Peyer's patch (tissue), 4 donors: ENCODE measurements at regions not wholly inside any gene's neighbourhood (a gene's known extent, or its start where the extent isn't known, plus 50 kb on each side); places are given as distances from the start of the nearest gene placed in this dataset.

ENCODE experiments used
- DNase-seq, 3 donors: peaks; one replicate each; pipeline ENCODE4 v3.0.0-alpha.2; 2017 to 2019
- H3K27ac ChIP-seq, 4 donors: fragments of 200-600 bp; sonication (generic); one replicate each; pipeline ENCODE4 v1.5.1; 2016 to 2019
- H3K27me3 ChIP-seq, 2 donors: fragments of 200-600 bp; sonication (generic); one replicate each; pipeline ENCODE4 v1.5.1; 2019
- H3K36me3 ChIP-seq, 3 donors: fragments of 200-600 bp; sonication (generic); one replicate each; pipeline ENCODE4 v1.5.1; 2016 to 2019
- H3K4me1 ChIP-seq, 4 donors: fragments of 200-600 bp; sonication (generic); one replicate each; pipeline ENCODE4 v1.5.1; 2016 to 2019
- H3K4me3 ChIP-seq, 4 donors: fragments of 200-600 bp; sonication (generic); 1 replicate in 3 of 4; 2 replicates in 1 of 4; pipeline ENCODE4 v1.5.1; 2016 to 2019; ENCODE audit warnings: mild to moderate bottlenecking in 1 of 4
- H3K9me3 ChIP-seq, 4 donors: fragments of 200-600 bp; sonication (generic); one replicate each; pipeline ENCODE4 v1.5.1; 2016 to 2019; ENCODE audit warnings: mild to moderate bottlenecking in 1 of 4
- CTCF ChIP-seq, 6 experiments: fragments of 450-650 bp in 4 of 6; fragments of 200-600 bp in 2 of 6; sonication (generic) in 1 of 6; IDR thresholded peaks; one replicate each; pipeline ENCODE4 v1.5.1; 2017 to 2019; ENCODE audit warnings: antibody characterized with exemption in 6 of 6, mild to moderate bottlenecking in 3 of 6, moderate library complexity in 1 of 6
- POLR2A ChIP-seq, 2 donors: fragments of 450-650 bp; IDR thresholded peaks; one replicate each; pipeline ENCODE4 v1.5.1; 2017; ENCODE audit warnings: antibody characterized with exemption in 2 of 2, mild to moderate bottlenecking in 2 of 2, moderate library complexity in 2 of 2

GRCh38 chr9:29637471-29638237 lies 2064.4 kb upstream of the C9orf72 start:
- Histone ChIP-seq H3K36me3 (no peaks in the 10 kb centered on the region), H3K4me3 (no peak overlapping the region), H3K27me3 (no peaks in the 10 kb centered on the region), H3K9me3 (no peaks in the 10 kb centered on the region), H3K4me1 (no peaks in the 10 kb centered on the region), H3K27ac (no peak overlapping the region)
- DNase-seq: no peak
- TF ChIP-seq POLR2A (IDR thresholded peaks at IDR 0.05) (no peak), CTCF (IDR thresholded peaks at IDR 0.05) (no peak)

GRCh38 chr9:29640507-29640906 lies 2067.2 kb upstream of the C9orf72 start:
- Histone ChIP-seq H3K9me3 (no peaks in the 10 kb centered on the region), H3K27ac (no peak overlapping the region), H3K4me1 (no peaks in the 10 kb centered on the region), H3K27me3 (no peaks in the 10 kb centered on the region), H3K36me3 (no peaks in the 10 kb centered on the region), H3K4me3 (no peak overlapping the region)
- DNase-seq: no peak
- TF ChIP-seq CTCF (IDR thresholded peaks at IDR 0.05): no peak
- no peak for TF ChIP-seq POLR2A (IDR thresholded peaks at IDR 0.05)

- no peak for DNase-seq
- no peak overlapping the region for H3K27ac ChIP-seq
- H3K36me3 ChIP-seq: no peaks in the 10 kb centered on the region
- no peaks in the 10 kb centered on the region for H3K27me3 ChIP-seq
- no peak for TF ChIP-seq CTCF (IDR thresholded peaks at IDR 0.05)
- no peak for TF ChIP-seq POLR2A (IDR thresholded peaks at IDR 0.05)
- no peak overlapping the region for H3K4me3 ChIP-seq
- H3K4me1 ChIP-seq: no peaks in the 10 kb centered on the region
- H3K9me3 ChIP-seq: no peaks in the 10 kb centered on the region
These were observed 2071.2 kb upstream of the C9orf72 start for GRCh38 chr9:29644514-29644913.

GRCh38 chr9:29647451-29647850 lies 2074.2 kb upstream of the C9orf72 start:
- Histone ChIP-seq H3K27ac (no peak overlapping the region), H3K9me3 (no peaks in the 10 kb centered on the region), H3K4me3 (no peak overlapping the region), H3K36me3 (no peaks in the 10 kb centered on the region), H3K4me1 (no peaks in the 10 kb centered on the region), H3K27me3 (no peaks in the 10 kb centered on the region)
- DNase-seq: no peak
- TF ChIP-seq CTCF (IDR thresholded peaks at IDR 0.05): no peak

- no peak for TF ChIP-seq CTCF (IDR thresholded peaks at IDR 0.05)
- TF ChIP-seq POLR2A (IDR thresholded peaks at IDR 0.05): no peak
These were observed 2074.9 kb upstream of the C9orf72 start for GRCh38 chr9:29648132-29648531.

GRCh38 chr9:29648601-29649000 lies 2075.3 kb upstream of the C9orf72 start:
- Histone ChIP-seq H3K9me3 (no peaks in the 10 kb centered on the region), H3K27me3 (no peaks in the 10 kb centered on the region), H3K4me1 (no peaks in the 10 kb centered on the region), H3K27ac (no peak overlapping the region), H3K36me3 (no peaks in the 10 kb centered on the region), H3K4me3 (no peak overlapping the region)
- TF ChIP-seq CTCF (IDR thresholded peaks at IDR 0.05) (no peak), POLR2A (IDR thresholded peaks at IDR 0.05) (no peak)
- DNase-seq: no peak

More at GRCh38 chr9:29648132-29648531, 2074.9 kb upstream of the C9orf72 start:
- Histone ChIP-seq H3K9me3 (no peaks in the 10 kb centered on the region), H3K27me3 (no peaks in the 10 kb centered on the region), H3K4me3 (no peak overlapping the region), H3K36me3 (no peaks in the 10 kb centered on the region), H3K4me1 (no peaks in the 10 kb centered on the region), H3K27ac (no peak overlapping the region)
- no peak for DNase-seq
